H1 (cell line): ENCODE measurements at regions not wholly inside any gene's neighbourhood (a gene's known extent, or its start where the extent isn't known, plus 50 kb on each side); places are given as distances from the start of the nearest gene placed in this dataset.

Experiments
- CTCF ChIA-PET: fragments of 300-600 bp; sonication (Branson Sonifier 250); formaldehyde crosslinking; loops from one replicate; lab custom pipeline; 2021; ENCODE audit not compliant: partially characterized antibody; lab: Charles Lee
- POLR2A ChIA-PET: fragments of 300-600 bp; sonication (Branson Sonifier 250); formaldehyde crosslinking; loops from one replicate; lab custom pipeline; 2021; ENCODE audit warnings: inconsistent platforms; ENCODE audit not compliant: partially characterized antibody; lab: Charles Lee
- DNase-seq, 2 experiments: peaks; one replicate each; pipeline versions ENCODE4 v3.0.0 to v3.0.0-alpha.2; 2010 to 2022; ENCODE audit warnings: low spot score in 2 of 2, low read depth in 1 of 2, mixed read lengths in 1 of 2
- FAIRE-seq: peaks from 2 replicates; lab custom pipeline; 2011; peaks lifted over from hg19 to GRCh38; lab: Jason Lieb, UNC
- H2AFZ ChIP-seq: 2 replicates; pipeline ENCODE4 v1.8.1; 2012; ENCODE audit warnings: low read length, inconsistent platforms
- H2AK5ac ChIP-seq: 2 replicates; pipeline ENCODE4 v1.6.1; 2013; ENCODE audit warnings: low read depth, low read length
- H2BK120ac ChIP-seq: replicated peaks from 2 replicates; pipeline ENCODE3; 2013; ENCODE audit warnings: low read depth, low read length, inconsistent platforms
- H2BK12ac ChIP-seq: 2 replicates; pipeline ENCODE4 v1.6.1; 2013; ENCODE audit warnings: low read depth, low read length
- H2BK15ac ChIP-seq: 2 replicates; pipeline ENCODE4 v1.6.1; 2013; ENCODE audit warnings: low read length
- H2BK20ac ChIP-seq: 2 replicates; pipeline ENCODE4 v1.6.1; 2013; ENCODE audit warnings: low read length
- H2BK5ac ChIP-seq: 2 replicates; pipeline ENCODE4 v1.6.1; 2013; ENCODE audit warnings: low read depth, low read length
- H3K14ac ChIP-seq: 2 replicates; pipeline ENCODE4 v1.6.1; 2013; ENCODE audit warnings: inconsistent platforms; ENCODE audit not compliant: insufficient read length
- H3K18ac ChIP-seq: 2 replicates; pipeline ENCODE4 v1.6.1; 2013; ENCODE audit warnings: low read length; ENCODE audit errors: extremely low read depth
- H3K23ac ChIP-seq: 2 replicates; pipeline ENCODE4 v1.6.1; 2013; ENCODE audit warnings: inconsistent platforms; ENCODE audit not compliant: insufficient read length
- H3K23me2 ChIP-seq: 2 replicates; pipeline ENCODE4 v1.6.1; 2013; ENCODE audit warnings: low read depth, low read length
- H3K27ac ChIP-seq: 2 replicates; pipeline ENCODE4 v1.6.1; 2011; ENCODE audit warnings: low read depth, low read length, inconsistent platforms
- H3K27me3 ChIP-seq, 4 experiments: replicated peaks in 1 of 4; 1 replicate in 1 of 4; 2 replicates in 3 of 4; pipeline versions ENCODE4 v1.6.1 to v1.8.1; 2011 to 2013; ENCODE audit warnings: low read length in 3 of 4, mild to moderate bottlenecking in 3 of 4, inconsistent platforms in 2 of 4, mixed read lengths in 2 of 4, moderate library complexity in 1 of 4; ENCODE audit not compliant: control insufficient read depth in 3 of 4, insufficient read depth in 3 of 4; ENCODE audit errors: extremely low read depth in 1 of 4
- H3K36me3 ChIP-seq, 4 experiments: 2 replicates each; pipeline versions ENCODE4 v1.6.1 to v1.8.1; 2011 to 2013; ENCODE audit warnings: mild to moderate bottlenecking in 4 of 4, low read length in 3 of 4, moderate library complexity in 2 of 4, control low read depth in 1 of 4, inconsistent platforms in 1 of 4; ENCODE audit not compliant: insufficient read depth in 4 of 4, control insufficient read depth in 2 of 4
- H3K4ac ChIP-seq: replicated peaks from 2 replicates; pipeline ENCODE3; 2013; ENCODE audit warnings: low read length, low read depth, mixed read lengths, inconsistent platforms; ENCODE audit not compliant: insufficient read length
- H3K4me1 ChIP-seq, 4 experiments: replicated peaks in 1 of 4; 1 replicate in 1 of 4; 2 replicates in 3 of 4; pipeline versions ENCODE4 v1.6.1 to v1.8.1; 2011 to 2013; ENCODE audit warnings: low read length in 3 of 4, inconsistent platforms in 2 of 4, mixed read lengths in 1 of 4; ENCODE audit not compliant: insufficient read depth in 4 of 4, control insufficient read depth in 3 of 4
- H3K4me2 ChIP-seq, 2 experiments: 2 replicates each; pipeline versions ENCODE4 v1.6.1 to v1.8.1; 2011 to 2013; ENCODE audit warnings: low read depth in 2 of 2, low read length in 2 of 2, control low read depth in 1 of 2, inconsistent platforms in 1 of 2, mild to moderate bottlenecking in 1 of 2; ENCODE audit not compliant: insufficient read depth in 1 of 2
- H3K4me3 ChIP-seq, 4 experiments: fragments of 200-600, 300-600 bp in 1 of 4; sonication (generic), shearing (Covaris generic), sonication (Bioruptor Twin) in 1 of 4; 2 replicates each; pipeline versions ENCODE4 v1.5.1 to v1.8.1; 2011 to 2016; ENCODE audit warnings: low read length in 4 of 4, low read depth in 3 of 4, control low read depth in 2 of 4, inconsistent platforms in 2 of 4, mild to moderate bottlenecking in 2 of 4, mixed read lengths in 1 of 4, moderate library complexity in 1 of 4; ENCODE audit not compliant: insufficient read depth in 2 of 4; ENCODE audit errors: extremely low read depth in 1 of 4
- H3K56ac ChIP-seq: replicated peaks from 2 replicates; pipeline ENCODE3; 2013; ENCODE audit warnings: low read depth, mild to moderate bottlenecking, mixed read lengths, low read length, inconsistent platforms; ENCODE audit not compliant: insufficient read length
- H3K79me1 ChIP-seq: 2 replicates; pipeline ENCODE4 v1.6.1; 2013; ENCODE audit warnings: low read depth, low read length, control low read depth
- H3K79me2 ChIP-seq, 2 experiments: 2 replicates each; pipeline versions ENCODE4 v1.6.1 to v1.8.1; 2012 to 2013; ENCODE audit warnings: low read length in 2 of 2, mild to moderate bottlenecking in 2 of 2, inconsistent platforms in 1 of 2; ENCODE audit not compliant: insufficient read depth in 2 of 2, control insufficient read depth in 1 of 2
- H3K9ac ChIP-seq, 4 experiments: replicated peaks in 1 of 4; 1 replicate in 1 of 4; 2 replicates in 3 of 4; pipeline versions ENCODE4 v1.6.1 to v1.8.1; 2011 to 2013; ENCODE audit warnings: low read depth in 3 of 4, low read length in 3 of 4, control low read depth in 2 of 4, mild to moderate bottlenecking in 2 of 4, moderate library complexity in 2 of 4, inconsistent platforms in 1 of 4; ENCODE audit errors: extremely low read depth in 1 of 4
- H3K9me3 ChIP-seq, 2 experiments: 2 replicates each; pipeline versions ENCODE4 v1.6.1 to v1.8.1; 2012 to 2013; ENCODE audit warnings: mild to moderate bottlenecking in 2 of 2, moderate library complexity in 2 of 2, control low read depth in 1 of 2, inconsistent platforms in 1 of 2, low read depth in 1 of 2, low read length in 1 of 2, mixed read lengths in 1 of 2; ENCODE audit not compliant: insufficient read depth in 2 of 2
- H4K20me1 ChIP-seq, 2 experiments: replicated peaks in 1 of 2; 2 replicates each; pipeline versions ENCODE3 to v1.8.1; 2011 to 2013; ENCODE audit warnings: inconsistent platforms in 2 of 2, low read length in 2 of 2, mild to moderate bottlenecking in 1 of 2; ENCODE audit not compliant: insufficient read depth in 2 of 2, control insufficient read depth in 1 of 2
- H4K5ac ChIP-seq: 2 replicates; pipeline ENCODE4 v1.6.1; 2013; ENCODE audit warnings: low read length, low read depth, mixed read lengths, inconsistent platforms; ENCODE audit not compliant: insufficient read length
- H4K8ac ChIP-seq: 2 replicates; pipeline ENCODE4 v1.8.0; 2013; ENCODE audit warnings: mild to moderate bottlenecking, moderate library complexity, low read length, inconsistent platforms; ENCODE audit not compliant: insufficient read depth; ENCODE audit errors: extremely low read depth
- H4K91ac ChIP-seq: replicated peaks from 2 replicates; pipeline ENCODE3; 2013; ENCODE audit warnings: low read length, mixed read lengths, inconsistent platforms; ENCODE audit not compliant: insufficient read length
- RAD21 ChIP-seq, 2 experiments: IDR thresholded peaks in 1 of 2; conservative IDR thresholded peaks in 1 of 2; 2 replicates each; pipeline ENCODE4 v1.6.1; 2011; ENCODE audit warnings: low read depth in 2 of 2, low read length in 2 of 2, improper control_type of control experiment in 1 of 2, inconsistent platforms in 1 of 2, mild to moderate bottlenecking in 1 of 2, moderate library complexity in 1 of 2
- WGBS, 2 experiments: shearing (Covaris generic) in 1 of 2; methylation state at CpG; one replicate each; pipeline versions ENCODE4 v1.1.6 to v1.1.7; 2013 to 2015; ENCODE audit warnings: low lambda C conversion rate in 2 of 2, mixed read lengths in 2 of 2, inconsistent platforms in 1 of 2, low coverage in 1 of 2, missing lambda C conversion rate in 1 of 2; ENCODE audit not compliant: insufficient replicate concordance in 2 of 2, insufficient coverage in 1 of 2, insufficient read length in 1 of 2; ENCODE audit errors: extremely low coverage in 1 of 2, missing lambda C conversion rate in 1 of 2; 5-methylcytosine and 5-hydroxymethylcytosine counted together

GRCh38 chr6:45808042-45808645 is 207.5 kb downstream of the CLIC5 start:
- no peak overlapping the region for H3K23ac ChIP-seq
- no peak overlapping the region for H2BK15ac ChIP-seq
- H2BK20ac ChIP-seq = no peak overlapping the region
- H3K4me1 ChIP-seq = no peaks in the 10 kb centered on the region
- H3K14ac ChIP-seq = no peak overlapping the region
- H3K4me2 ChIP-seq = no peak overlapping the region
- no peak overlapping the region for H3K9ac ChIP-seq
- WGBS, 2 experiments = 90% methylated on average over 7 of the region's 7 CpGs; no CpG with 5 or more reads in 1 of the 2 experiments
- DNase-seq (no peak), FAIRE-seq (no peak)
- no peak overlapping the region for H3K27ac ChIP-seq
- H3K23me2 ChIP-seq = no peaks in the 10 kb centered on the region
- CTCF ChIA-PET = interaction anchor here (0.8 to 1.5 kb wide), 5 partner anchors 9 to 1178 kb away, joined by 3 to 4 read pairs (median 3); no protein-coding TSS in a partner anchor
- no peak overlapping the region for H2BK5ac ChIP-seq
- H3K18ac ChIP-seq = no peak overlapping the region
- H3K27me3 ChIP-seq = no peaks in the 10 kb centered on the region
- H3K56ac ChIP-seq = no peak overlapping the region
- no peak overlapping the region for H2BK120ac ChIP-seq
- no peak overlapping the region for H3K4ac ChIP-seq
- H2BK12ac ChIP-seq = no peak overlapping the region
- H4K20me1 ChIP-seq = no peaks in the 10 kb centered on the region
- peaks cover 7 to 10% of the 10 kb centered on the region in 2 experiments; a peak in 2 of 4 replicates for H3K9me3 ChIP-seq
- H2AK5ac ChIP-seq = no peak overlapping the region
- no peak overlapping the region for H2AFZ ChIP-seq
- no peaks in the 10 kb centered on the region for H3K79me1 ChIP-seq
- no peaks in the 10 kb centered on the region for H3K36me3 ChIP-seq
- no peak for TF ChIP-seq RAD21 (IDR thresholded peaks at IDR 0.05 in 1 of 2, conservative IDR thresholded peaks at IDR 0.05 in 1 of 2; ENCODE audit: low read depth in 2 of 2, low read length in 2 of 2)
- H4K8ac ChIP-seq = no peak overlapping the region
- H4K5ac ChIP-seq = no peak overlapping the region
- H4K91ac ChIP-seq = no peak overlapping the region
- H3K4me3 ChIP-seq = no peak overlapping the region
- no peaks in the 10 kb centered on the region for H3K79me2 ChIP-seq
- POLR2A ChIA-PET = no interaction called here
